Hematopoietic multipotent progenitor cell treated with erythropoietin and hydrocortisone succinate and interleukin-3 and kit ligand, for 4 days (in vitro differentiated cells): ENCODE measurements at regions not wholly inside any gene's neighbourhood (a gene's known extent, or its start where the extent isn't known, plus 50 kb on each side); places are given as distances from the start of the nearest gene placed in this dataset.
A peak's percentile ranks its signal among the peaks of the same experiment; 100 is the strongest.
"Not testable (repeated sequence)": the region's sequence is repeated elsewhere in the genome, so short reads cannot be mapped to it uniquely, and the experiment has no call there.

Experiments
- DNase-seq: peaks from one replicate; pipeline ENCODE4 v3.0.0-alpha.2; 2015

GRCh38 chr5:163706053-163706771, 200.8 kb downstream of the MAT2B start:
- DNase-seq: no peak

GRCh38 chr5:163712011-163712410, 206.6 kb downstream of the MAT2B start:
- no peak for DNase-seq

GRCh38 chr5:163718272-163718671, 212.9 kb downstream of the MAT2B start:
- DNase-seq: no peak

DNA sequence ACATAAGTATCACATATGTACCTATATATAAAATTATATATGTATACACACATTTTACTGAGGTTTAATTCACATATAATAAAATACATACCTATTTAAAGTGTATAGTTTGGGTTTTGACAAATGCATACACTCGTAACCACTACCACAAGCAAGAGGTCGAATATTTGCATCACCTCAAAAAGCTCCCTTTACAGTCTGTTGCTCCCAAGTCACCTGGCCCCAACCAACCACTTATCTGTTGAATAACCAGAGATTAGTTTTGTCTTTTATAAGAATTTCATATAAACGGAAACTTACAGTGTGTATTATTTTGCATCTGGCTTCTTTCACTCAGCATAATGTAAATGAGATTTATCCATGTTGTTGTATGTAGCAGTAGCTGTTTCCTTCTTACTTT, 218.9 kb downstream of the MAT2B start:
- DNase-seq: no peak

DNA sequence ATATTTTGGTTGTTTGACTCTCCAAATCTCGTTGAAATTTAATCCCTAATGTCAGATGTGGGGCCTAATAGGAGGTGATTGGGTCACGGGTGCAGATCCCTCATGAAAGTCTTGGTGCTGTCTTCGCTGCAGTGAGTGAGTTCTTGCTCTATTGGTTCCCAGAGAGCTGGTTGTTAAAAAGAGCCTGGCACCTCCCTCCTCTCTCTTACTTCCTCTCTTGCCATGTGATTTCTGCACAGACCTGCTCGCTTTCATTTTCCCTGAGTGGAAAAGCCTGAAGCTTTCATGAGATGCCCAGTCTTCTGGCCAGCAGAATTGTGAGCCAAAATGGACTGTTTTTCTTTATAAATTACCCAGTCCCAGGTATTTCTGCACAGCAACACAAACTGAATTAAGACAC, 221.6 kb downstream of the MAT2B start:
- DNase-seq: no peak

GRCh38 chr5:163730206-163730756, 224.9 kb downstream of the MAT2B start:
- no peak for DNase-seq

DNA sequence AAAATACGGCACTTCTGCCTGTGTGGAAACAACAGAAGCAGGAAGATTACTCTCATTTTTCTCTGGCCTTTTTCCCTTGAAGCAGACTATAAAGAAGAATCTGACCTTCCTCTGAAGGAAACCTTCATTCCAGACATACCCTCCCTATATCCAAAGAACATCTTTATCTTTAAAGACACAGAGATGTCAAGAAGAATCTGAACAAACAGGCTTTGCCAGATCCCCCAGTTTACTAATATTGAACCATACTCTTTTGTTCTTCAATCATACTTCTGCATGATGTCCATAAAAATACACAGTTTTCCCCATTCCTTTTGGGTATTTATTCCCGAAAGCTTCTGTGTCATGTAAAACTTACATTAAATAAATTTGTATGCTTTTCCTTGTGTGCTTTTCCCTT, 225.8 kb downstream of the MAT2B start:
- DNase-seq: no peak

- no peak for DNase-seq
Measured at GRCh38 chr5:163735069-163735468, 229.7 kb downstream of the MAT2B start.

GRCh38 chr5:163747586-163747985, 242.2 kb downstream of the MAT2B start:
- no peak for DNase-seq

GRCh38 chr5:163748934-163749333, 243.5 kb downstream of the MAT2B start:
- no peak for DNase-seq

DNA sequence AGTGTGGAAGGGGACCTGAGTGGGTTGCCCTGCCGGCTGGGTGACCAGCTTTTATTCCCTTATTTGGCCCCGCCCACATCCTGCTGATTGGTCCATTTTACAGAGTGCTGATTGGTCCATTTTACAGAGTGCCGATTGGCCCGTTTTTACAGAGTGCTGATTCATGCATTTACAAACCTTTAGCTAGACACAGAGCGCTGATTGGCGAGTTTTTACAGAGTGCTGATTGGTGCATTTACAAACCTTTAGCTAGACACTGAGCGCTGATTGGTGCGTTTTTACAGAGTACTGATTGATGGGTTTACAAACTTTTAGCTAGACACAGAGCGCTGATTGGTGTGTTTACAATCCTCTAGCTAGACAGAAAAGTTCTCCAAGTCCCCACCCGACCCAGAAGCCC, 245.0 kb downstream of the MAT2B start:
- not testable (repeated sequence) for DNase-seq

DNA sequence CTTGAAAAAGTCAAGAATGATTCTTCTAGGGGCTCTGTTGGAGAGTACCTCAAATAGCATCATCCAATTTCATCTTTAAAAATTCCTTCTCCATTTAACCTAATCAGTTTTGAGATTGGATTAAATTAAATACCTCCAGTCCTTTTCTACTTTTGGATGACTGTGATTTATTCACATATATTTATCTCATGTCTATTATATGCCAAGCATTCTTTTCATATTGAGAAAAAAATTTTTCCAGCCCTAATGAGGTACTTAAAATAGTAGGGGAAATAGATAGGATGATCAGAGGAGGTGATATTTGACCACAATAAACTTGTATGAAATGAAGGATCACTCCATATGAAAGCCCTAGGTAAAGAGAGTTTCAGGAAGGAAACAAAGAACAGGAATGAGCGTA, 250.1 kb downstream of the MAT2B start:
- DNase-seq: no peak

- DNase-seq: no peak
Measured at GRCh38 chr5:163756170-163756569, 250.8 kb downstream of the MAT2B start.

DNA sequence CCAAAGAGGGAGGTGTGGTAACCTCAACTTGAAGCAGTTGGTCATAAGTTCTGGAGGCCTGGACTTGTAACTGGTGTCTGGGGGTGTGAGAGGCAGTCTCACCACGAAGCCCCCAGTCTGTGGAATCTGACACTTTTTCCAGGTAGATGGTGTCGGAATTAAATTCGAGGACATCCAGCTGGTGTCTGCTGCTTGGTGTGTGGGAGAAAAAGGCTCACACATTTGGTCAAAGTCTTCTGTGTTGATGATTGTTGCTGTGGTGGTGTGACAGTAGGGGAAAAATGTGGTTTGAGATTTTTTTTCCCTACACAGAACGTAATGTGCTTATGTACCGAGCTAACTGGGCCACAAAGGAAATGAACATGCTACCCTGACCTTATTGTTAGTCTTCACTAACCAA, 251.9 kb downstream of the MAT2B start:
- no peak for DNase-seq

- no peak for DNase-seq
Measured at GRCh38 chr5:163758283-163758711, 252.9 kb downstream of the MAT2B start.

DNA sequence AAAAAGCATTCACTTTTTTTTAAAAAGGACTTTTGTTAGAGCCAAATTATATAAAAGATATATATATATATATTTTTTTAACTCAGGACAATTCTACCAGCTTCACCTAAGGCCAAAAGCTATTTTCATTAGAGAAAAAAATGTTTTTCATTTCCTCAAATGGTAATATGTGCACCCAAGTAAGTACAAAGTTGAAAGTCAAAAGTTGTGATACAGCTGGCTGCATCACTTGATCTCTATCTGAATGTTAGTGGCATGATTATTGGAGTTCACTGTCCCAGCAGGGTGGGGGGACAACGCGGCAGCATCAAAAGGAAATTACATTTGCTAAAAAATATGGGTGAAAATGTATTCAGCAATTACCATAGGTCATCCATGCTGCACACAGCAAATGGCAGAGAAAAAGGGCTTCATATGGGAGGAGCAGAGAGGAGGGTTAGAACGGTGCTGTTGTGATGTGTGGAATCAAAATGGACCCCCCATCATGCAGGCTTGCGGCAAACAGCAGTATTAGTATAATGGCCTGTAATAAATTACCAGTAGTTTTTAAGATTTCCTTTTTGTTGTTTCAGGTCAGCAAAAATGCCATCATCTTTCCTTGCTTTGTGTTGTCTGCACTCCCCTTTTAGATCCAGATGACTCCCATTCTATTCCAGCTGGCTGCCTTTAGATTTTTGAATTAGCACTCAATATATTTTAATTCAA, 253.7 kb downstream of the MAT2B start:
- DNase-seq: no peak

GRCh38 chr5:163760498-163760897, 255.1 kb downstream of the MAT2B start:
- DNase-seq: no peak

DNA sequence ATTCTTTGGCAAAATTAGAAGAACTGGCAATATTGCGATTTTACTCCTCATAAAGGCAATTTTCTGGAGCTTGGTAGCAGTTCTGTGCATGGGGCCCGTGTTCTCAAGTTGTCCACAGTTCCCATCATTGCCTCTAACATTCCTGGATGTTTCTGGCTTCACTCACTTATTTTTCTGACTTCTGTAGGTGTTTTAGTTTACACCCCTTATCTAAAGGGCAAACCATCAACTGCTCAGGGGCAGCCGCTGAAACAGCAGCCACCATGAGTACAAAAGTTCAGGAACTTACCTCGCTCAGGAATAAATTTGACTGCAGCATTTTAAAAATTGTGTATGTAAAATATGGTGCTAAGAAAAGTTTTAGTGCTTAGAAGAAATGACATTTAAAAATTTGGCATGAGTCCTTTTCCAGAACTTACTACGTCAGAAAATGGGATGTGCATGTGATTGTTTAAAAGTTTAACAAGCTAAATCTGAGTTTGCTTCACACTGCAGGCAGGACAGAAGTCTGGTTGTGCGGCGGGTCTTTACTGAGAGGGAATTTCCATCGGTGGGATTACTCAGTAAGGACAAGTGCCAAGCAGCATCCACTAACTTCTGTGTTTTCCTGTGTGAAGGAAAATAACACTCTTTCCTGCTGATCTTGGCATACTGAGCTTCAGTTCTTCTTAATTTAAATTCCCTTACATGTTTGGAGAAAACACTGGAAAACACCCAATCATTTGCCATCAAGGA, 261.7 kb downstream of the MAT2B start:
- DNase-seq: no peak

GRCh38 chr5:163770625-163771024, 265.2 kb downstream of the MAT2B start:
- peak; percentile 4 for DNase-seq

GRCh38 chr5:163772241-163772640, 266.8 kb downstream of the MAT2B start:
- no peak for DNase-seq

GRCh38 chr5:163772644-163773043, 267.2 kb downstream of the MAT2B start:
- no peak for DNase-seq

DNA sequence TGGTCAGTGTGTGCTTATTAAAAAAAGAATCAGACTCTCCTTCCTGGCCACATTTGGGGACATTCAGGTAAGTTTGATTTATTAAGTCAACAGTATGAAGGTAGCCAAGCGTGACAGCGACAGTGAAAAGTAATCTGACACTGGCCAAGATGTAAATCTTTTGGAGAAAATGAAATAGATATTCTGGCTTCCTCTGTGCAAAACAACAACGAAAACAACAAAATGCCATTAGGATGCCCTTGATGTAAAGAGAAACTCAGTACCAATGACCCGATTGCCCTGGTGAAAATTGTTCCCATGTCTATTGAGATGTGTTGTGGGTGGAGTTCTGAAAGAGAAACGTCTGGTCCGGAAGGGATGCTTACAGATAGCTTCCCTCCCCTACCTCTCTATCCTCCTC, 267.8 kb downstream of the MAT2B start:
- no peak for DNase-seq

- DNase-seq: no peak
Measured at GRCh38 chr5:163789870-163790269, 284.5 kb downstream of the MAT2B start.

DNA sequence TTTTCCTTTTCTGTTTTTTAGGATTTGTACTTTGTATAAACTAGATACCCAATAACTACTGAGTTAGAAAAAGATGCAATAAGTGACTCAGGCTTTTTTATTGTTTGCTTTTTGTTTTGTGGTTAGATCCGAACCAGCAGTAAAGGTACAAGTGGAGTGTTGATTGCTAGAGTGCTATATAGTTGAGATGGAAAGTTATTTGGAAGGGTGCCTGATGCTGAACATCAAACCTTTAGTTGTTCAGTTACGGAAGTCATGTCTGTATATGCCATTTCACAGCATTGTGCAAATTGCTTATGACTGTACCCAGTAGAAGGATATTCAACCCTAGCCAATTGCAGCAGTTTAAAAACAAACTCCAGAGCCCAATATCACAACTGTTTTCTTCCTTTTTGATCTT, 285.1 kb downstream of the MAT2B start:
- no peak for DNase-seq
